Dedifferentiated amniotic fluid mesenchymal stem cell (primary cell): ENCODE measurements at regions not wholly inside any gene's neighbourhood (a gene's known extent, or its start where the extent isn't known, plus 50 kb on each side); places are given as distances from the start of the nearest gene placed in this dataset.

Experiments
- DNase-seq: peaks from one replicate; pipeline ENCODE4 v3.0.0-alpha.2; 2016; ENCODE audit errors: extremely low spot score

- DNase-seq = no peak
Measured at GRCh38 chr2:236717120-236717519, 147.5 kb downstream of the ACKR3 start.

GRCh38 chr2:236717729-236718128, 148.1 kb downstream of the ACKR3 start:
- no peak for DNase-seq

GRCh38 chr2:236718207-236718992, 148.8 kb downstream of the ACKR3 start:
- no peak for DNase-seq

GRCh38 chr2:236719192-236719635, 149.6 kb downstream of the ACKR3 start:
- no peak for DNase-seq

GRCh38 chr2:236720974-236721540, 151.4 kb downstream of the ACKR3 start:
- no peak for DNase-seq

- no peak for DNase-seq
Measured at GRCh38 chr2:236724200-236724599, 154.6 kb downstream of the ACKR3 start.

GRCh38 chr2:236726701-236727450, 157.3 kb downstream of the ACKR3 start:
- DNase-seq = no peak

- DNase-seq = no peak
Measured at GRCh38 chr2:236728916-236729670, 159.5 kb downstream of the ACKR3 start.

GRCh38 chr2:236730393-236730792, 160.8 kb downstream of the ACKR3 start:
- no peak for DNase-seq

GRCh38 chr2:236731767-236732580, 162.3 kb downstream of the ACKR3 start:
- DNase-seq = no peak

GRCh38 chr2:236733156-236733555, 163.5 kb downstream of the ACKR3 start:
- DNase-seq = no peak

GRCh38 chr2:236735825-236736238, 166.2 kb downstream of the ACKR3 start:
- DNase-seq = no peak

GRCh38 chr2:236738030-236738429, 168.4 kb downstream of the ACKR3 start:
- no peak for DNase-seq

GRCh38 chr2:236738896-236739295, 169.3 kb downstream of the ACKR3 start:
- no peak for DNase-seq

GRCh38 chr2:236739663-236740062, 170.0 kb downstream of the ACKR3 start:
- no peak for DNase-seq

GRCh38 chr2:236740506-236740905, 170.9 kb downstream of the ACKR3 start:
- no peak for DNase-seq

- peak; percentile 16 for DNase-seq
Measured at GRCh38 chr2:236743039-236743920, 173.7 kb downstream of the ACKR3 start.

GRCh38 chr2:236743921-236744280, 174.3 kb downstream of the ACKR3 start:
- DNase-seq = no peak

- peak; percentile 93 for DNase-seq
Measured at GRCh38 chr2:236744281-236744705, 174.7 kb downstream of the ACKR3 start.

GRCh38 chr2:236744716-236745115, 175.1 kb downstream of the ACKR3 start:
- no peak for DNase-seq
